ENCODE measurements at regions not wholly inside any gene's neighbourhood (a gene's known extent, or its start where the extent isn't known, plus 50 kb on each side); places are given as distances from the start of the nearest gene placed in this dataset.
A peak's percentile ranks its signal among the peaks of the same experiment; 100 is the strongest.
"Not testable (repeated sequence)": the region's sequence is repeated elsewhere in the genome, so short reads cannot be mapped to it uniquely, and the experiment has no call there.

DNA sequence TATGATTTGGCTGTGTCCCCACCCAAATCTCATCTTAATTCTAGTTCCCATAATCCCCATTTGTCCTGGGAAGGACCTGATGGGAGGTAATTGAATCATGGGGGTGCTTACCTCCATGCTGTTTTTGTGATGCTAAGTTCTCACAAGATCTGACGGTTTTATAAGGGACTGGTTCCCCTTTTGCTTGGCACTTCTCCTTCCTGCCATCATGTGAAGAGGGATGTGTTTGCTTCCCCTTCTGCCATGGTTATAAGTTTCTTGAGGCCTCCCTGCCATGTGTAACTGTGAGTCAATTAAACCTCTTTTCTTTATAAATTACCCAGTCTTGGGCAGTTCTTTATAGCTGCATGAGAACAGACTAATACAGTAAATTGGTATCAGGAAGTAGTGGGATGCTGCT, 114.1 kb downstream of the ZNF648 start:
- no peak for DNase-seq

DNA sequence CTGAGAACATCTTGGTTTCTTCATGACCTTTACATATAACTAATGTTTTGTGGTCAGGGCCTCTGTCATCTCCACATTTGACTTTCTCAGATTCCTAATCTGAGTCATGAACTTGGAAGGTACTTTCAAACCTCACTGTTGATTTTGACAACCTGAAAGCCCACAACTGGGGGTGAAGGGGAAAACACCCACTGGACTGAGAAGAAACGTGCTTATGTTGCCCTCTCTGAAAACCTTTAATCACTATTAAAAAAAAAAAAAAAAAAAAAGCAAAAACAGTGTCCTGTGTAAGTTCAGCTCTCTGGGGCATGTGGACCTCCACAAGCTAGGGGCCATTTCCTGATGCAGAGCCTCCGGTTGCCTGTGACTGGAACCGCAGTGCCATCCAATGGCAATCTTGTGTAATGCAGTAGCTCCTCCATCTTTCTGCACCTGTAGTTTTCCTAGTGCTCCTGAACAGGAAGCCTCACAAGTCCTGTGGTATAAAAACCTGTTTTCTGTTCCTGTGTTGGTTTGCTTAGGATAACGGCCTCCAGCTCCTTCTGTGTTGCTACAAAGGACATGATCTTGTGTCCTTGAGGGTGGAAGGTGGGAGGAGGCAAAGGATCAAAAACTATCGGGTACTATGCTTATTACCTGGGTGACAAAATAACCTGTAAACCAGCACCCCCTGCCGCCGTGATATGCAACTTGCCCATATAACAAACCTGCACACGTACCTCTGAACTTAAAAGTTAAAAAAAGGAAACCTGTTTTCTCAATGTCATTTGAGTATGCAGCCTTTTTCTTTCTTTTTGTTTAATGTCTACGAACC, 124.5 kb downstream of the ZNF648 start:
- peak; percentile 66 for DNase-seq

GRCh38 chr1:181936269-181936668, 125.2 kb downstream of the ZNF648 start:
- DNase-seq = peak; percentile 33

DNA sequence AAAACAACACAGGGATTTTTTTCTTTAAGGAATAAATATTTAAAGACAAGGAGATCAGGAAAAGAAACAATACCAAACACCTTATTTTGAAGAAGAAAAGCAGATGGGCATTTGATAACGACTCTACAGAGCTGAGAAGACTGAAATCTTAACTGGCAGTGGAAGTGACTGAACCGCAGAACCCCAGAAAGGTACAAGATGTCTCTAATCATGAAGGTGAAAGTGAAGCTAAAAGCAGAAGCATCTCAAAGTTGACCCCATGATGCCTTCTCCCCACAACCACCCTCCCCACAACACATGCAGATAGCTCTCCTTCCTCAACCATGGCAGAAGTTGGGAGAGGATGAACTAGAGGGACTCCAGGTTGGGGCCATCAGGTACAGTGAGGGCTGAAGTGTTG, 129.6 kb downstream of the ZNF648 start:
- DNase-seq = no peak

GRCh38 chr1:181930187-181930586, 131.3 kb downstream of the ZNF648 start:
- no peak for DNase-seq

DNA sequence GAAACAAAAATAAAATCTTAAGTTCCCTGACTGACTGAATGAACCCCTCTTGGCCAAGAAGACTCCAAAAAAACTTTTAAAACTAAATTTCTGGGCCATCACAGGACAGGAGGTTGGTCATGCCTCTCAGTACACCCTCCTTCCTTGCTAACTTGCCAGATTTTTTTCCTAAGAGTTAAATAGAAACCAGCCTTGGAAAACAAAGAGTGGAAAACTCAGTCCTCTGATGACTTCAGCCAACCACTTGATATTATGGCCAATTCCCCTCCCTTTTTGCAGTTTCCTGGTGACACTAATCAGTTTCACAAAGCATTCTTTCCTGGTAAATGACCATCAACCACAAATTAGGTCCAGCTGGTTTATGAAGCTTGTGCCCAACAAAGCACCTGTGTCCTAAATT, 134.8 kb downstream of the ZNF648 start:
- no peak for DNase-seq

DNA sequence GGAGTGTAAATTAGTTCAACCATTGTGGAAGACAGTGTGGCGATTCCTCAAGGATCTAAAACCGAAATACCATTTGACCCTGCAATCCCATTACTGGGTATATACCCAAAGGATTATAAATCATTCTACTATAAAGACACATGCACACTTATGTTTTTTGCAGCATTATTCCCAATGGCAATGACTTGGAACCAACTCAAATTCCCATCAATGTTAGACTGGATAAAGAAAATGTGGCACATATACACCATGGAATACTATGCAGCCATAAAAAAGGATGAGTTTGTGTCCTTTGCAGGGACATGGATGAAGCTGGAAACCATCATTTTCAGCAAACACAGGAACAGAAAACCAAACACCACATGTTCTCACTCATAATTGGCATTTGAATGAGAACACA, 137.5 kb downstream of the ZNF648 start:
- DNase-seq = not testable (repeated sequence)

- no peak for DNase-seq
These were observed 142.0 kb downstream of the ZNF648 start for GRCh38 chr1:181919542-181919941.

GRCh38 chr1:181918880-181919525, 142.5 kb downstream of the ZNF648 start:
- DNase-seq = no peak

- DNase-seq = no peak
These were observed 149.8 kb downstream of the ZNF648 start for GRCh38 chr1:181911715-181912114.

- DNase-seq = no peak
These were observed 150.6 kb downstream of the ZNF648 start for GRCh38 chr1:181910905-181911304.

- DNase-seq = no peak
These were observed 152.5 kb downstream of the ZNF648 start for GRCh38 chr1:181909010-181909409.

DNA sequence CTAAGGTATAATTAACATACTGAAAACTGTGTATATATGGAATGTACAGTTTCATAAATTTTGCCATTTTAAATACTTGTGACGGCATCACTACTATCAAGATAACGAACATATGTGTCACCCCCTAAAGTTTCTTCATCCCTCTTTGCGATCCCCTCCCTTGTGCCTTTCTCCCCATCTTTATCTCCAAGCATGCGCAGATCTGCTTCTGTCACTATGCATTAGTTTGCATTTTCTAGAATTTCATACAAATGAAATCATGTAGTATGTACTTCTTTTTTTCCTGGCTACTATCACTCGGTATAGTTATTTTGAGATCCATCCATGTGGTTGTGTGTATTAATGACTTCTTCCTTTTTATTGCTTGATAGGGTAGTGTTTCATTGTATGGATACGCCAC, 154.9 kb downstream of the ZNF648 start:
- no peak for DNase-seq

- DNase-seq = no peak
These were observed 155.4 kb downstream of the ZNF648 start for GRCh38 chr1:181905944-181906597.

GRCh38 chr1:181898773-181899172, 162.7 kb downstream of the ZNF648 start:
- DNase-seq = no peak

- no peak for DNase-seq
These were observed 164.7 kb downstream of the ZNF648 start for GRCh38 chr1:181896824-181897223.

GRCh38 chr1:181894439-181894859, 167.1 kb downstream of the ZNF648 start:
- DNase-seq = no peak

DNA sequence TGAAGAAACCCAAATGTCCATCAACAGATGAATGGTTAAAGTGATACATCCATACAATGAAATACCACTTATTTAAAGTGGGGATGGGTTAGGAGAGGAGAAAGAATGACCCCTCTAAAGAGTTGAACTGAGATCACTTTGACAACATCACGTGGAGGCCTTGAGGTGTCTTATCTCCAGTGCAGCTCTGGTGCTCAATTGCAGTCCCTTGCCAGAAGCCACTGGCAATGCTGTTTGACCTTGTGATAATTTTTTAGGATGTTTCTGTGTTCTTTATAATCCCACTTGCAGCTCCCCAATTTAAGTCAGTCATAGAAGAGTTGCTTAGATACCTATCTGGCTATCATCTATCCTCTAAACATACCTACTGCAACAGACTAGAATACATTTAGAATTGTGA, 167.6 kb downstream of the ZNF648 start:
- DNase-seq = no peak

DNA sequence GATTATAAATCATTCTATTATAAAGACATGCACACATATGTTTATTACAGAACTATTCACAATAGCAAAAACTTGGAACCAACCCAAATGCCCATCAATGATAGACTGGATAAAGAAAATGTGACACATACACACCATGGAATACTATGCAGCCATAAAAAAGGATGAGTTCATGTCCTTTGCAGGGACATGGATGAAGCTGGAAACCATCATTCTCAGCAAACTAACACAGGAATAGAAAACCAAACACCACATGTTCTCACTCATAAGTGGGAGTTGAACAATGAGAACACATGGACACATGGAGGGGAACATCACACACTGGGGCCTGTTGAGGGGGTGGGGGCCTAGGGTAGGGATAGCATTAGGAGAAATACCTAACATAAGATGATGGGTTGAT, 168.4 kb downstream of the ZNF648 start:
- DNase-seq = not testable (repeated sequence)

DNA sequence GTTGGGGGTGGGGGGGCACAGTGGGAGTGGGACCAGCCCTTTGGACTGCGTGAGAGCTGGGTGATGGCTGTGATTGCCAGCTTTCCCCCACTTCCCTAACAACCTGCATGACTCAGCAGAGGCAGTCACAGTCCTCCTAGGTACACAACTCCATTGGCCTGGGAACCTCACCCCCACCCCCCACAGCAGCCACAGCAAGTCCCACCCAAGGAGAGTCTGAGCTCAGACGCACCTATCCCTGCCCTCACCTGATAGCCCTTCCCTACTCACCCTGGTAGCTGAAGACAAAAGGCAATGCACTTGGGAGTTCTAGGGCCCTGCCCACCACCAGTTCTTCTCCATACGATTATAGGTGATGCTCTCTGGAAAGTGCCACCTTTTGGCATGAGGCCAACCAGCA, 188.9 kb downstream of the ZNF648 start:
- no peak for DNase-seq

DNA sequence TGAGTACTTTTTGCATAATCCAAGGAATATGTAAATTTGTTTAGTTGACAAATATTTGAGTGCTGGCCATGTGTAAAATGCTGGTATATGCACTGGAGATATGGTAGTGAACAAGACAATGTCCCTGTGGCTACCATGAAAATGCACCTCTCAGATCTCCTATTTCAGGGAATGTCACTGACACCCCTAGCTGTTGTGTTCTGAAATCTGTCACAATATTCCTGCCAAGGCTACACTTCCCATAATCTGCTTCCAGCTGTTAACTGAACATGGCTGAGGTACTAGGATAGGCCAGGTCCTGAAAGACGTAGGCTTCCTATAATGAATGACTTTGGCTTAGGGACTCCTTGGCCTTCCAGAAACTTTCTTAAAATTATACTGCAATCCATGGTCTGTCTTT, 197.8 kb downstream of the ZNF648 start:
- DNase-seq = no peak

GRCh38 chr1:181863006-181863405, 198.5 kb downstream of the ZNF648 start:
- no peak for DNase-seq

- no peak for DNase-seq
These were observed 203.4 kb downstream of the ZNF648 start for GRCh38 chr1:181858135-181858534.

All from stimulated activated CD4-positive, alpha-beta T cell treated with anti-CD3 and anti-CD28 coated beads, Interleukin-15, amount 100 ng/mL, for 24 hours (primary cell).